M059J (cell line): ENCODE measurements at regions not wholly inside any gene's neighbourhood (a gene's known extent, or its start where the extent isn't known, plus 50 kb on each side); places are given as distances from the start of the nearest gene placed in this dataset.
"Not testable (repeated sequence)": the region's sequence is repeated elsewhere in the genome, so short reads cannot be mapped to it uniquely, and the experiment has no call there.

Source experiments
- DNase-seq: peaks from one replicate; pipeline ENCODE4 v3.0.0-alpha.2; 2012; ENCODE audit warnings: low read depth

DNA sequence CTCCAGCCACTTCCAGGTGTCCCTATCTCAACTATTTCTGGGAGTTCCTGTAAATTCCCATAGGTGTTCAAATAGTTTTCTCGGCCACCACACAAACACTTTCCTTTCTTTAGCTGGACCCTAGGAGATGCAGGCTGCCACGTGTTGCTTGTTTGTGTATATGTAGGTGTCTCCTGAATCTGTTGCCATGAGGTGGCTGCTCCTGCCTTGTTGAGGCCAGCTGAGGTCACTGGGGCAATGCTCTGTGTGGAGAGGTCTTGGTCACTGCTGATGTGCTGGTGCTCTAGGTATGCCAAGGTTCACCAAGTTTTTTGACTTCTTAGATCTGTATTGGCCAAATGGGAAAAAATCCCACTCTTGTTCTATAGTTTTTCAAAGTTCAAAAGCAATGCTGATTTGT lies 132.5 kb upstream of the CHD1 start:
- DNase-seq, result peak; percentile 56

- DNase-seq, result peak; percentile 80
Measured at GRCh38 chr5:99060306-99061261, 131.8 kb upstream of the CHD1 start.

DNA sequence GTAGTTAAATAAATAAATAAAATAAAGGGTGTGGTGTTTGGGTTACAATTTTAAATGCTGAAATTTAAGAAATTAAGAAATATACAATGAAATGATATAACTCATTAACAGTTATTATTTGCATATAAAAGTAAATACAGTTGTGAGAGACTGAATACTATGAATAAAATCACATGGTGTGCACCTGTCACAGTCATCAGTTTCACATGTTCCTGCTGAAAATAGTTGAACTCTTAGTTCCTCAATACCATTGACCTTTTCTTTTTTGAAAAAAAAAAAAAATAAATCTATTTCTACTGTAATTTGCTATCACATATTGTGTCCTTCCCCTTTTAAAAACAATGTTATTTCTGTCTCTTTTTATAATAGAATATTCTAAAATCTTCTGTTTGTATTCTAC lies 130.9 kb upstream of the CHD1 start:
- no peak for DNase-seq

- no peak for DNase-seq
Measured at GRCh38 chr5:99058466-99058865, 129.7 kb upstream of the CHD1 start.

GRCh38 chr5:99054972-99055371 lies 126.2 kb upstream of the CHD1 start:
- no peak for DNase-seq

DNA sequence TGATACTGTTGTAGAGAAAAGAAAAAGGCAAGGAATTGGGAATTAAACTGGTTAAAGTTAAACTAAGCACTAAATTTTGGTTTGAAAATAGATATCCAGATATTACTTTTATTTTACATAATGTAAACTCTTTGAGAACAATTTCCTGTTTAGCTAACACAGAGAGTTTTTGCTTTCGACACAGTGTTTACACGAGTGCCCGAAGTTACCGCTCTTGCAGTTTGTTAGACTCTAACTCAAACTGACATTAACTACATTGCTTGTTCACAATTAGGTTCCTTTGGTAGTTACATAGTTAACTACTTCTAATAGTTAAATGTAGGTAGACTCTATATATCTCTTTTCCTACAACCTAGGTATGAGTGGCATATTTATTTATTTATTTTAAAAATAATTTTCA lies 117.1 kb upstream of the CHD1 start:
- no peak for DNase-seq

DNA sequence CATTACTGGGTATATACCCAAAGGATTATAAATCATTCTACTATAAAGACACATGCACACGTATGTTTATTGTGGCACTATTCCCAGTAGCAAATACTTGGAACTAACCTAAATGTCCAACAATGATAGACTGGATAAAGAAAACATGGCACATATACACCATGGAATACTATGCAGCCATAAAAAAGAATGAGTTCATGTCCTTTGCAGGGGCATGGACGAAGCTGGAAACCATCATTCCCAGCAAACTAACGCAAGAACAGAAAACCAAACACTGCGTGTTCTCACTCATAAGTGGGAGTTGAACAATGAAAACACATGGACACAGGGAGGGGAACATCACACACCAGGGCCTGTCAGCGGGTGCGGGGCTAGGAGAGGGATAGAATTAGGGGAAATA lies 114.5 kb upstream of the CHD1 start:
- not testable (repeated sequence) for DNase-seq

- peak; percentile 41 for DNase-seq
Measured at GRCh38 chr5:99037668-99038067, 108.9 kb upstream of the CHD1 start.

DNA sequence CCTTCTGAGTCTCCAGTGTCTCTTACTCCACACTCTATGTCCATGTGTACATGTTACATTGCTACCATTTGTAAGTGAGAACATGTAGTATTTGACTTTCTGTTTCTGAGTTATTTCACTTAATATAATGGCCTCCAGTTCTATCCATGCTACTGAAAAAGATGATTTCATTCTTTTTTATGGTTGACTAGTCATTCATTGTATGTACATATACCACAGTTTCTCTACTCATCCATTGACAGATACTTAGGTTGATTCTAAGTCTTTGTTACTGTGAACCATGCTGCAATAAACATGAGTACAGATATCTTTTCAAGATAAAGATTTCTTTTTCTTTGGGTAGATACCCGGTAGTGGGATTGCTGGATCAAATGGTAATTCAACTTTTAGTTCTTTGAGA lies 107.1 kb upstream of the CHD1 start:
- no peak for DNase-seq

DNA sequence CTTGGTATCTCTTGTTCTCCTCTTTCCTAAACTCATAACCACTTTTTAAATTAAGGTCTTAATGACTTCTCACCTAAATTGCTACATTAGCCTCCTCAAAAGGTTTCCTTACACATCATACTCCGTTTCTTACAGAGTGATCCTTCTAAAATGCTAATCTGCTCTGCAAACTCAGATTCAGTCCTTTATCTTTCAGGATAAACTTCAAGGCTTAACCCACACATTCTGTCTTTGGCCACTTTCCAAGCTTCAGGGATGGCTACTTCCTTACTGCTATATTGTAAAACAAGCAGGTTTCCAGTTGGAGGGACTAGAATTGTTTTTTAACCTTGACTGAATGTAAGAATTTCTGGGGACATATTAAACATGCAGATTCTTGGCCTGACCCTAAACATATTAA lies 105.5 kb upstream of the CHD1 start:
- peak; percentile 54 for DNase-seq

DNA sequence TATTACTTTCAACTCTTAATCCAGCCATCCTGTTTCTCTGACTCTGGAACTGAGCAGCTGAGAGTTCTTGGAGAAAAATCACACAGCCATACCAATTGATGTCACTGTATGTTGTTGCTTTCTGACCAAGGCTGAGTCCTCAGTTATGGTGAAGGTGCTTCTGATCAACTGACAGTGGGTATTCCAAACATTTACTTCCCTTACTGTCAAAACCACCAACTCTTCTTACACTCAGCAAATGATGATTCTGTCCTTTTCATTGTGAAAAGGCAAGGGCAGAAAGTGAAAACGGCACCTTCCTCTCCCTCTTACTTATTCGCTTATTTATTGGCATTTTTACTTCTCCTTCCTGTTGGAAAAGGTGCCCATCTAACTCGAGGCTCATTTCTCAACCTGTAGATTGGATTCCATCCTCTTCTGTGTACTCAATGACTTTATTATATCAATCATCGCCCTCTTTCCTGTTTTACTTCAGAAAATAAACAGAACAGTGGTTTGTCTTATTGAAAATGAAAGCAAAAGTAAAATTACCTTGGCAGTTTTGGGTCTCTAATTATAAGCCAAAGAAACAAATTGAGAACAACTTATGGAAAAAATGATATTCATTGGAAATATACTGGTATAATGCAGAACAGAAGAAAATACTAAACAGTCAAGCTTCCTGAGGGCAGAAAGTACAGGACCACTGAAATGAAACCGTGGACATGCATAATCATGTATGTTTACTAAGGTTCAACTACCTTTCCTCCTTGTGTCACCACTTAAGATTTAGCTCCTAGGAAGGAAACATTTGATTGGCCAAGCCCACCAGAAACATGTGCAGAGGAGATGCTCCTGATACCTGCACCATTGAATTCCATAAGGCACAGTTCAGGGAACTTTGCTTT lies 104.5 kb upstream of the CHD1 start:
- DNase-seq, result peak; percentile 20

GRCh38 chr5:99032234-99033013 lies 103.6 kb upstream of the CHD1 start:
- peak; percentile 79 for DNase-seq

GRCh38 chr5:99030906-99031440 lies 102.2 kb upstream of the CHD1 start:
- no peak for DNase-seq

GRCh38 chr5:99029172-99029571 lies 100.4 kb upstream of the CHD1 start:
- DNase-seq, result no peak

DNA sequence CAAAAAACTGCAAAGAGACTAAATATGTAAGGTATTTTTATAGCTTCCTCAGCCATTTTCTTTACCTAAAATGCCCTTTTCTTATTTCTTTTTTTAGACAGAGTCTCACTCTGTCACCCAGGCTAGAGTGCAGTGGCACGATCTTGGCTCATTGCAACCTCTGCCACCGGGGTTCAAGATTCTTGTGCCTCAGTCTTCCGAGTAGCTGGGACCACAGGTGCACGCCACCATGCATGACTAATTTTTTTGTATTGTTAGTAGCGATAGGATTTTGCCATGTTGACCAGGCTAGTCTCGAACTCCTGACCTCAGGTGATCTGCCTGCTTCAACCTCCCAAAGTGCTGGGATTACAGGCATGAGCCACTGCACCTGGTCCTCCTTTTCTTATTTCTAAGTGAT lies 99.4 kb upstream of the CHD1 start:
- DNase-seq, result not testable (repeated sequence)

DNA sequence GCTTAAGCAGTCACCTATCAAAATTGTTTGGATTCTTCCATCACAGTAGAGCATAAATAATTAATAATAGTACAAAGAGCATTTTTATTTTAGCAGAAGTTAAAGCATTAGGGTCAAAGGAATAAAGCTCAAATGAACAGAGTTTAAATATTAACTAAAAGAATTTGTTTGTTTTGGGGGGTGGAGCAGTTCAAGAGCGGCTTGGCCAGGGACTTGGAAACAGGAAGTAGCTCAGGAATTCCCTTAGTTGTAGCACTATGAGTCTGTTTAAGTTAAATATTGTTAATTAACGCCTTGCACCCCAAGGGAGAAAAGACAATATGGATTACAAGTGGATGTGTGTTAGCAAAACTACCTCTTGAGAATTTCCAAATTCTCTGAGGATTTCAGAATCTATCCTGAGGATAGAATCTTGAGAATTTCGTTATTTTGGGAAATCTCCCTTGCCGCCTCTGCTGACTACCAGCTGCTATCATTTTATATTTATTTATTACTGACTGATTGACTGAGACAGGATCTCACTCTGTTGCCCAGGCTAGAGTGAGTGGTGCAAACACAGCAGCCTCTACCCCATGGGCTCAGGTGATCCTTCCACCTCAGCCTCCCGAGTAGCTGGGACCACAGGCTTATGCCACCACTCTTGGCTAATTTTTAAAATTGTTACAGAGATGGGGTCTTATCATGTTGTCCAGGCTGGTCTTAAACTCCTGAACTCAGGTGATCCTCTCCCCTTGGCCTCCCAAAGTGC lies 96.7 kb upstream of the CHD1 start:
- no peak for DNase-seq

DNA sequence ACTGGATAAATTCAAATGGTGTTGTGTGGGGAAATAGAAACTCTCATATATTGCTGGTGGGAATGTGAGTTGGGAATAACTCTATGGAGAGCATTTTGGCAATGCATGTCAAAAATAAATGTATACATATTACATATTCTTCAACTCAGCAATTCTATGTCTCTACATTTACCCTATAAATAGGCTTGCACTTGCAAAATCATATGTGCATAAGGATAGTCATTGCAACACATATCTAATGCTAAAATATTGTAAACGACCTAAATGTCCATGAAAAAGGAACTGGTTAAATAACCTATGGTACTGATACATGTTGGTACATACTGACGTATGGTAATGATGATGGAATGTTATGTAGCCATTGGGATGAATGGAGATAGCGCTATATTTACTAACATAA lies 94.5 kb upstream of the CHD1 start:
- no peak for DNase-seq

DNA sequence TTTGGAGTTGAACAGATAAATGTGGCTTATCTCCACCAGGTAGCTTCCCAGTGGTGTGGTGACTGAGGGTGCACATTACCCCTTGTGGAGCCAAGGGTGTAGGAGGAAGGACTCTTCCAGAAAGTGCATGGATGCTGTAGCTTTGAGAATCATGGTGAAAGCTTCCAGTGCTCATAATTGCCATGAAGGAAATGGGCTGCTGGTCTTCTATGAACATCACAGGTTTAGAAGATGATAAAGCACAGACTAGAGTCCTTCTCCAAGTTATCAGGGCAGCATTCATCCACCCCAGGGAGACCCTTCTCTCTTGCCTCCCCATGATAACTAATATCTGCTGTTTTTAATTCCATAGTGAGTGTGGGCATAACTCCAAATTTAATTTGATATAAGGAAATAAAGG lies 93.4 kb upstream of the CHD1 start:
- no peak for DNase-seq

DNA sequence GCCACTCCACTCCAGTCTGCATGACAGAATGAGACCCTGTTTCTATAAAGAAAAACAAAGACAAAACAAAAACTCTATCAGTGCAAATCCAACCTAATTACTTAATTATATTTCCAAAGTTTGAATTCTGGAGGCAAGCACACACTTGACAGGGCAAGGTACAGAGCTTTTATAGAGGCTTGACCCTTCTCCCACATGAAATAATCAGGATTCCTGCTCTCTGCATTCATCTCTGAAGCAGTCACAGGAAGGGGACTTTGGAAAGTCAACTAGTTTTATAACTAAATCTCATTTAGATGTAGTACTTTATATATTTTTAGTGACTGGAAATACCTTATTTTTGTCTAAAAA lies 91.9 kb upstream of the CHD1 start:
- DNase-seq, result peak; percentile 21

- peak; percentile 94 for DNase-seq
Measured at GRCh38 chr5:99019812-99020697, 91.2 kb upstream of the CHD1 start.
